BJ (cell line): ENCODE measurements at regions not wholly inside any gene's neighbourhood (a gene's known extent, or its start where the extent isn't known, plus 50 kb on each side); places are given as distances from the start of the nearest gene placed in this dataset.

ENCODE experiments used
- CTCF ChIA-PET: fragments of 350-600 bp; formaldehyde crosslinking; extraction: SDS; loops from one replicate; lab custom pipeline; 2021; ENCODE audit warnings: antibody characterized with exemption, inconsistent platforms; lab: Yijun Ruan, JAX
- POLR2A ChIA-PET: fragments of 300-600 bp; sonication (Branson Sonifier 250); formaldehyde crosslinking; extraction: SDS; loops from one replicate; lab custom pipeline; 2021; ENCODE audit warnings: antibody characterized with exemption; lab: Charles Lee
- DNase-seq: peaks from one replicate; pipeline ENCODE4 v3.0.0-alpha.2; 2011; ENCODE audit warnings: low read depth
- H3K27me3 ChIP-seq: 2 replicates; pipeline ENCODE4 v1.6.0; 2011; ENCODE audit warnings: low read length; ENCODE audit not compliant: control insufficient read depth, insufficient read depth
- H3K36me3 ChIP-seq: 2 replicates; pipeline ENCODE4 v1.5.1; 2011; ENCODE audit warnings: low read length; ENCODE audit not compliant: control insufficient read depth, insufficient read depth
- H3K4me3 ChIP-seq: 2 replicates; pipeline ENCODE4 v1.5.1; 2011; ENCODE audit warnings: low read depth, mild to moderate bottlenecking, control low read depth, low read length
- CTCF ChIP-seq: IDR thresholded peaks from 2 replicates; pipeline ENCODE4 v1.5.1; 2011; ENCODE audit warnings: low read depth, mild to moderate bottlenecking, control low read depth, inconsistent platforms, low read length, moderate library complexity; ENCODE audit not compliant: insufficient read depth

GRCh38 chr10:123373591-123373990 is 219.4 kb downstream of the BUB3 start:
- no peak overlapping the region for H3K4me3 ChIP-seq
- ChIA-PET POLR2A (no interaction called here), CTCF (no interaction called here)
- no peak for DNase-seq
- TF ChIP-seq CTCF = no peak
- H3K36me3 ChIP-seq = no peaks in the 10 kb centered on the region
- H3K27me3 ChIP-seq = no peaks in the 10 kb centered on the region

GRCh38 chr10:123375097-123375496 is 220.9 kb downstream of the BUB3 start:
- no peak for DNase-seq
- CTCF ChIA-PET = no interaction called here
- POLR2A ChIA-PET = no interaction called here
- H3K4me3 ChIP-seq = no peak overlapping the region
- H3K27me3 ChIP-seq = no peaks in the 10 kb centered on the region
- no peaks in the 10 kb centered on the region for H3K36me3 ChIP-seq
- no peak for TF ChIP-seq CTCF

- no peaks in the 10 kb centered on the region for H3K27me3 ChIP-seq
- ChIA-PET POLR2A (no interaction called here), CTCF (no interaction called here)
- no peak for TF ChIP-seq CTCF
- no peak overlapping the region for H3K4me3 ChIP-seq
- DNase-seq = no peak
- no peaks in the 10 kb centered on the region for H3K36me3 ChIP-seq
These were observed 221.5 kb downstream of the BUB3 start for GRCh38 chr10:123375738-123376137.

GRCh38 chr10:123377883-123378282 is 223.7 kb downstream of the BUB3 start:
- ChIA-PET POLR2A (no interaction called here), CTCF (no interaction called here)
- no peak for TF ChIP-seq CTCF
- no peak for DNase-seq
- Histone ChIP-seq H3K27me3 (no peaks in the 10 kb centered on the region), H3K4me3 (no peak overlapping the region), H3K36me3 (no peaks in the 10 kb centered on the region)

- Histone ChIP-seq H3K4me3 (no peak overlapping the region), H3K36me3 (no peaks in the 10 kb centered on the region), H3K27me3 (no peaks in the 10 kb centered on the region)
- DNase-seq = no peak
- POLR2A ChIA-PET = no interaction called here
- CTCF ChIA-PET = no interaction called here
- no peak for TF ChIP-seq CTCF
These were observed 224.1 kb downstream of the BUB3 start for GRCh38 chr10:123378302-123378701.
